Renal cortical epithelial cell (primary cell): ENCODE measurements at regions not wholly inside any gene's neighbourhood (a gene's known extent, or its start where the extent isn't known, plus 50 kb on each side); places are given as distances from the start of the nearest gene placed in this dataset.

Source experiments
- DNase-seq: peaks from one replicate; pipeline ENCODE4 v3.0.0-alpha.2; 2011; ENCODE audit warnings: low read depth

GRCh38 chr7:156223935-156224832, 411.9 kb upstream of the SHH start:
- no peak for DNase-seq

DNA sequence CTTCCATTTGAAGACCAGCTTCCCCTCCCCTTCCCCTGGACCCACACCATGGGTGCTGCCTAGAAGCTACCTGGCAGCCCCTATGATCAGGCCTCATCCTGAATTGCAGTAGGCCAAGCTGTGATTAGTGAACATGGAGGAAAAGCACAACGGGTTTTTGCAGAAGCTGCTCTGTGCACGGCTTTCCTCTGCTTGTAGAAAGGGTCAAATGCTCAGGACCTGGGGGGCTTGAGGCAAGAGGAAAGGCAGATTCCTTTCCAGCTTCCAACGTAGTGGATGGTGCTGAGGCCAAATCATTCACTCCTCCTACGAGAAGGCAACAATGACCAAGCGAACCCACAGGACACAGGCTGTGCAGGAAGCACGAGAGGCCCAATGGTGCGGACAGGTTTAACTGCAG, 410.3 kb upstream of the SHH start:
- no peak for DNase-seq

GRCh38 chr7:156222151-156222550, 409.9 kb upstream of the SHH start:
- no peak for DNase-seq

DNA sequence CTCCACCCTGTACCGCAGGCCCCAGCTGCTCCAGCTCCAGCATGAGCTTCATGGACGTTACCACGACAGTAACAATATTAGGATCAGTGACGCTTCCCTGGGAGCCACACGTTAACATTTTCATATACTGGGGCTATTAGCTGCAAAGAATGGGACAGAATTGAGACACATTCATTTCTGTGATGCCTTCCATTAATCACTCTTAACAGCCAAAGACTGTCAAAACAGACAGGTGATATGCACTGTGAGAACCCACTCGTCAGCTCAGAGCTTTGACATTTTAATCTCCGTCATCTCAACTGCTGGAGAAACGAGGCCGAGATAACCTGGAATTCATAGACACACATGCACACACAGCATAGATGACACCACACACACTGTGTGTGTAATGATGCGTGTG, 408.4 kb upstream of the SHH start:
- no peak for DNase-seq

GRCh38 chr7:156220078-156220605, 407.9 kb upstream of the SHH start:
- DNase-seq: no peak

DNA sequence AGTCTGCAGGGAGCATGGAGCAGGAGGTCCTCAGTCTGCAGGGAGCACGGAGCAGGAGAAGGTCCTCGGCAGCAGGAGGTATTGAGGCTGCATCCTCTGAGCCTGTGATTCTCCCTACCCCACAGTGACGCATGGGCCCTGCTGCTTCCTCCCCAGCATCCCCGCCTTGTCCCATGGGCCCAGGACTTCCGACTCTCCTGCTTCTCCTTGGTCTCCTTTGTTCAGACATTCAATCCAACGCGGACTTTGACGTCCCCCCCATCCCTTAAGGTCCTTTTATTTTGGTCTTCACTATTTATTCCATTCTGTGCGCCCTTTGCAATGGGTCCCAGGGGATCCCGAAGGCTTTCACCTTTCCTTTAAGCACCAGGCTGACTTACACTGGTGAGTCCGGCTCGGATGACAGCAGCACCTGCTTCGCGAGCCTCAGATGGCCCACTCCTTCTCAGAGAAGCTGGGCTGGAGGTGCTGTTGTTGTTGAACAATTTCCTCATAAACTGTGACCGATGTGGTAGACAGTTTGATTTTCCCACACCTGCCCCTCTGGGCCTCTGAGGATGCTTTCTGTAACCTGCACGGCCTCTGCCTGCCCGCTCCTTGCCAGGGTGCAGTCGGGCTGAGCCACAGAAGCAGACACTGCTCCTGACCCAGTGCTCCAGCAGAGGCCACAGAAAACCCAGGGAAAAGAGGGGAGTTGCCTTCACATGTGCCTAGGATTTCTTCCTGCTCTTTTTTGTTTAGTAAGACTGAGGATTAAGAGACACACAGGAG, 407.2 kb upstream of the SHH start:
- DNase-seq: no peak

DNA sequence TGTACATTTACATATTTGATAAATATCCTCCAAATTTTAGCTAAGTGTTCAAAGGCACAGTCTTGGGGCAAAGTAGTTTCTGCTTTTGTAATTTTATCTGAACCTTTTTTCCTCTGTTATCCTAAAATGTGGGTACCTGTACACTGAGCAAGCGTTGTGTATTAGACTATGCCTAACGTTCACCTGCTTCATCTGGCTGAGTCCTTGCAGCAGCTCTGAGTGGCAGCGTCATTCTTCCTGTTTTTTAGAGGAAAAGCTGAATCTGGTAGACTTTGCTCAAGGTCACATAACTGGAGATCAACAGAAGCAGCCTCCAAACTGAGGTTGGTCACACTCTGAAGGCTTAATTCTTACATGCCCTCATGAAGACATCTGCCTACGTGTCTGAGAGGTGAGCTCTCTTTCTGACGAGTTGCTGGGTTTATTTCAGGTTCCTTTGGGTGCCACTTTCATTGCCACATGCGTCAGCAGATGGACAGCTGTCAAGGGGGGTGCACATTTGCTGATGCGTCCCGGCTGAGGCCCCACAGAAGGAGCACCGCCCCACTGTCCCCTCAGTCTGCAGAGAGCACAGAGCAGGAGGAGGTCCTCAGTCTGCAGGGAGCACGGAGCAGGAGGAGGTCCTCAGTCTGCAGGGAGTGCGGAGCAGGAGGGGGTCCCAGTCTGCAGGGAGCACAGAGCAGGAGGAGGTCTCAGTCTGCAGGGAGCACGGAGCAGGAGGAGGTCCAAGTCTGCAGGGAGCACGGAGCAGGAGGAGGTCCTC, 406.5 kb upstream of the SHH start:
- no peak for DNase-seq

DNA sequence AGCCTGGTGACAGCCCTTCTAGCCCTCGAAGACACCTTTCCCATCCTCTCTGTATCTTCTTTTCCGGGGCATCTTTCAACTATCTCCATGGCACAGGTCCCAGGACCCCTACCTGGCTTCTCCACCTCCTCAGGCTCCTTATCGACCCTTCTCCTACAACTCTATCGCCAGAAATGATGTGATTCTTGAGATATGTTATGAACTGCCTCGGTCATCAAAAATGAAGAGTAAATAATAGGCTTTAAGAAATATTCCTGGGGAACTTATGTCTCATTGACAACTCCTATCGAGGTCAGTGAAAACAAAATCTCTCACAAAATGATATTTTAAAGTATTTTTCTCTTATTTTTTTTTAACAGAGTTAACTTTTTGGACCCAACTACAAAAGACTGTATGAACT, 405.5 kb upstream of the SHH start:
- DNase-seq: no peak

DNA sequence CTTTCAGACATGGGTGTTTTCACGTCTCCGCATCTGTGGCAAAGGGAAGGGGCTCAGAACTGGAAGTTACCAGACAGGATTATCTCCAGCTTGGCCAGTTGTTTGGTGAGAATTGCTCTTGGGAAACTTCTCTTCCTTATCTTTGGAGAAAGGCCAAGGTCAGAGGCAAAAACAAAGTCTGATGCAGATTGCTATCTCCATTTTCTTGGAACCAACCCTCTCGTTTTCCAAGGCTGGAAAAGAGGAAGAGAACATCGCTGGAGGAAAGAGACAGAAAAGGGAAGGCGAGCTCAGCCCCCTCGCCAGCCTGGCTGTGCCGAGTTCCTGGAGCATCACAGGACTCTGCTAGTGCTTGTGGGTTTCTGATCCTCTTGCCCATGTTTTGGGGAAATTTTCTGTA, 396.8 kb upstream of the SHH start:
- no peak for DNase-seq

- DNase-seq: no peak
These were observed 395.0 kb upstream of the SHH start for GRCh38 chr7:156207306-156207705.

- DNase-seq: no peak
These were observed 393.9 kb upstream of the SHH start for GRCh38 chr7:156206174-156206573.

DNA sequence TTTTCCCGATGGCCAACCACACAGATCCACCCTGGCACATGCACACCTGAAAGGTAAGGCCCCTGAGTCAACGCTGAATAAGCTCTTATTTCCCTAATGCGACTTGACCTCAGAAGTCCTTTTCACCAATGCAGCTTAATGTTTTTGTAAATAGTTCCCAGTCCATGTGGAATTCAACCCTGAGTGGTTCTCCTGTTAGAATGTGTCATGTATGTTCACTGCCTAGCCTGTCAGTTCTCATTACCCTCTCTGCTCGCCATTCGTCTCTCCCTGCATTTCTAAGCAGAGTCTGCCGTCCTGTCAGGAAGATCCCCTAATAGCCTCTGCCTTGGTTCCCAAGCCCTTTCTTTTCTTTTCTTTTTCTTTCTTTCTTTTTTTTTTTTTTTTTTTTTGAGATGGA, 392.6 kb upstream of the SHH start:
- no peak for DNase-seq

GRCh38 chr7:156203923-156204322, 391.7 kb upstream of the SHH start:
- DNase-seq: no peak

GRCh38 chr7:156198277-156198676, 386.0 kb upstream of the SHH start:
- DNase-seq: no peak

GRCh38 chr7:156196649-156197048, 384.4 kb upstream of the SHH start:
- no peak for DNase-seq

DNA sequence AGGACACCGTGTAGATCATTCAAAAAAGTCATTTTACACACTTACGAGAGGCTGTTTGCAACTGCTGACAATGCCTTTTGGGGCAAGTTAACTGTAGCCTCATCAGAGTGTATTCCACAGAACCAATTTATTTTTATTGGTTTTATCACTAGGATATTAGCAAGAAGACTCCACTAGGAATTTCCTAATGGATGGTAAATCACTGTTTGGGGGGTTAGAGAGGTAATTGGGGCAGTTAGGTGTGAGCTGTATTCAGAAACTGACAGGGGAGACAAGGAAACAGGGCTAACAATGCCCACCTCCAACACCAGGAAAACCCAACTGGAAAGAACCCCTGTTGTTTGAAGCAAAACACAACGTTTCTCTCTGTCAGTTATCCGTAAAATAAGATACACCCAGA, 383.0 kb upstream of the SHH start:
- no peak for DNase-seq

DNA sequence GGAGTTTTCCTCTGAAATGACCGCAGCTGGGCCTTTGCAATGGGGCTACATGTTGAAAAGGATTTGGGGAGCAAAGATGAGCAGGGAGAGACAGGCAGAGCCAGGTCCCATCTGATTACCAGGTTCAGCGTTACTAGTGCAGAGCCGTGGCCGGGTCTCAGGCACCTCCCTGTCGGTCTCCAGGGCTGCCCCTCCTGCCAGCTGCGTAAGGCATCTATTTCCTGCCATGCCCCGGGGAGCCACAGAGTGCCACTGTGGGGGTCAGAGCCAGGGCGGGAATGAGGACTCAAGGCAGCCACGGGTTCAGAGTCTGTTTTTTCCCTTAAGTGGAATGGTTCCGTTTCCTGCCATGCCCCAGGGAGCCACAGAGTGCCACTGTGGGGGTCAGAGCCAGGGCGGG, 382.6 kb upstream of the SHH start:
- DNase-seq: no peak

- DNase-seq: peak; percentile 33
These were observed 380.7 kb upstream of the SHH start for GRCh38 chr7:156192921-156193320.

- DNase-seq: no peak
These were observed 378.8 kb upstream of the SHH start for GRCh38 chr7:156191090-156191489.

DNA sequence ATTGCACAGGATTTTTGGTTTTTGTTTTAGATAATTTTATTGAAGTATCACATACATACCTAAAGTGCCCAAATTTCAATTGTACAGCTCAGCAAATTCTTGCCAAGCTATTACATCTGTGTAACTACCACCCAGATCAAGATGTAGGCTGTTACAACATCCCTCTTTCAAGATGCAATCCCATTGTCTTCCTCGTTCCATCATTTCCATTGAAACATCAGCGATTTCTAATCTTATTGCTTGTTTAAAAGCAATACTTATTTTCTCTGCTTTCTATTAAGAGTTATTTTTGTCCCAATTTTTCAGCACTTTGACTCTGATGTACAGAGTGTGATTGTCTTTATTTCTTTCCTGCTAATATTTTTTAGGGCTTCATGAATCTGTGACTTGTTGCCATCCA, 372.8 kb upstream of the SHH start:
- DNase-seq: no peak

DNA sequence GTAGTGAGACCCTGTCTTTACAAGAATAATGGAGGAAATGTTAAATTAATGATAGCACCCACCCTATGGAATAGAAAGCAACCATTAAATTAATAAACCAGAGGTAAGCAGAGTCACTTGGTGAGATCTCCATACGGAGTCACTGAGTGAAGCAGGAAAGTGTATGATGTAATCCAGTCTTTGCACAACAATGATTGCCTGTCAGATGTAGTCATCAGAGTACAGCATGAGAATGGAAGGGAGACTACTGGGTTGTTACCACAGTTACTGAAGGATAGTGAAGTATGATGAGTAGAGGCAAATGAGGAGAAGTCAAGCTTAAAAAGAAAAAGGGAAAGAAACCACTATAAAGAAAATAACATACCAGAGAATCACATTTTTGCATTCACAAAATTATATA, 371.9 kb upstream of the SHH start:
- DNase-seq: peak; percentile 4
